Aorta (tissue), 5 donors: ENCODE measurements at regions not wholly inside any gene's neighbourhood (a gene's known extent, or its start where the extent isn't known, plus 50 kb on each side); places are given as distances from the start of the nearest gene placed in this dataset.

ENCODE experiments used
- ATAC-seq: fragments of 200-7000 bp; cut with Tn5 transposase; one replicate; pipeline ENCODE4 v1.9.1; 2022; ENCODE audit warnings: moderate library complexity; ENCODE audit not compliant: low FRiP score
- DNase-seq, 2 donors: peaks; one replicate each; pipeline ENCODE4 v3.0.0-alpha.2; 2020
- H3K27ac ChIP-seq, 2 donors: one replicate each; pipeline ENCODE4 v1.5.1; 2013; ENCODE audit warnings: low read length in 2 of 2, mild to moderate bottlenecking in 2 of 2, moderate library complexity in 2 of 2, control low read depth in 1 of 2, inconsistent platforms in 1 of 2, low read depth in 1 of 2
- H3K27me3 ChIP-seq, 2 donors: one replicate each; pipeline ENCODE4 v1.6.1; 2013; ENCODE audit warnings: control low read depth in 1 of 2, low read length in 1 of 2, mild to moderate bottlenecking in 1 of 2, moderate library complexity in 1 of 2; ENCODE audit not compliant: insufficient read depth in 2 of 2, control insufficient read depth in 1 of 2
- H3K36me3 ChIP-seq, 2 donors: one replicate each; pipeline ENCODE4 v1.6.1; 2013; ENCODE audit warnings: control low read depth in 1 of 2, low read length in 1 of 2, mild to moderate bottlenecking in 1 of 2; ENCODE audit not compliant: insufficient read depth in 2 of 2, control insufficient read depth in 1 of 2
- H3K4me1 ChIP-seq, 2 donors: one replicate each; pipeline ENCODE4 v1.6.1; 2013; ENCODE audit warnings: low read length in 2 of 2, control low read depth in 1 of 2, mild to moderate bottlenecking in 1 of 2, moderate library complexity in 1 of 2; ENCODE audit not compliant: insufficient read depth in 2 of 2, control insufficient read depth in 1 of 2
- H3K4me3 ChIP-seq, 2 donors: one replicate each; pipeline ENCODE4 v1.5.1; 2013; ENCODE audit warnings: low read length in 2 of 2, control low read depth in 1 of 2, mild to moderate bottlenecking in 1 of 2
- H3K9me3 ChIP-seq: one replicate; pipeline ENCODE4 v1.6.1; 2013; ENCODE audit warnings: mild to moderate bottlenecking, low read length; ENCODE audit not compliant: control insufficient read depth
- WGBS, 2 donors: extraction: QIAGEN DNeasy Blood & Tissue Kit; methylation state at CpG; one replicate each; pipeline ENCODE4 v1.1.7; 2013; 5-methylcytosine and 5-hydroxymethylcytosine counted together
- intact Hi-C, 2 donors: fragments of 100-400 bp; cut with DNase I; formaldehyde crosslinking; loops; one replicate each; pipeline versions ENCODE4 v1.14.2 to v1.15.0; 2022
- donor health status: healthy with polysubstance abuse.
- donor health status: Bipolar disorder and iron deficiency.
- donor health status: DM: no; HTN: no; CAD: no.
- donor health status: DM: no; HTN: no; CAD: no.
- donor health status: DM: yes; HTN: yes; CAD: no.

DNA sequence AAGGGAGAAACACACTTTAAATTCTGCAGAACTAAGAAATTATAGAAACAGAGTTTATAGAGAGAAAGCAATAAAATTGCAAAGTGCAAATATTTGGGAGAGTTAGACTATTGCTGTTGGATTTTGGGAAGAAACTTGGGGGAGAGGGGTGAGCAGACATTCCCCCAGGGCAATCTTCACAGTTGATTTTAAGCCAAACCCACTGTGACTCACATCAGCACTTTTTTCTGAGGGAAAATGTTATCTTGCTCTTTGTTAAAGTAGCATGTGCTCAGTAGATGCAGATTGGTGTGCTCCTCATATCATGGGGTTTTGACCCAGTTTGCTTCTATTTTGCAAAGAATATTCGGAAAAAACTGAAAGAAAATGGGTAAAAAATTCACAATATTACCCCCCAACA, 367.6 kb downstream of the CDH11 start:
- WGBS, 2 donors = 90 to 94% methylated on average over 1 of the region's 1 CpG
- Histone ChIP-seq H3K27me3 (no peaks in the 10 kb centered on the region), H3K27ac (no peak overlapping the region)

GRCh38 chr16:64751906-64752305, 370.0 kb downstream of the CDH11 start:
- Histone ChIP-seq H3K36me3 (no peaks in the 10 kb centered on the region), H3K4me3 (no peak overlapping the region), H3K9me3 (no peaks in the 10 kb centered on the region), H3K27ac (no peak overlapping the region), H3K27me3 (no peaks in the 10 kb centered on the region), H3K4me1 (no peaks in the 10 kb centered on the region)
- ATAC-seq (no peak), DNase-seq (no peak)
- intact Hi-C loops = no loop called here

More for the DNA sequence above, 367.6 kb downstream of the CDH11 start:
- no peak for DNase-seq
- Histone ChIP-seq H3K9me3 (no peaks in the 10 kb centered on the region), H3K36me3 (no peaks in the 10 kb centered on the region), H3K4me1 (no peaks in the 10 kb centered on the region), H3K4me3 (no peak overlapping the region)
- ATAC-seq = no peak
- intact Hi-C loops = no loop called here

DNA sequence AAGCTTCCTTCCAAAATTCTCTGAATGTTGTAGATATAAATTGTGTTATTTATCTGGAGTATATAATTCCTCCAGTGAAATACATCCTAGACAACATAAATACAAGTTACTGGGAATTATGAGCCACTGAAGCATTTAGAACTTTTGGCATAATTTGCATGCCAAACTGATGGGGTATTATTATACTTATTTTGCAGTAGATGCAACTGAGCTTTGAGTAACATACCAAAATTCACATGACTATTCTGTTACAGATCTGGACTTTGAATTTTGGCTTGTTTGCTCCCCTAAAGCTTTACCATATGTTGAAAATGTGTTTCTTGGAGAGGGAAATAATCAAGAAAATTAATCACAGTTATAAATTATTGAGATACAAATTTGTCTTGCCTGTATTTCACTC, 372.5 kb downstream of the CDH11 start:
- no peaks in the 10 kb centered on the region for H3K4me1 ChIP-seq
- ATAC-seq = no peak

GRCh38 chr16:64745258-64745930, 376.5 kb downstream of the CDH11 start:
- Histone ChIP-seq H3K9me3 (no peaks in the 10 kb centered on the region), H3K4me1 (no peaks in the 10 kb centered on the region), H3K4me3 (no peak overlapping the region), H3K27me3 (no peaks in the 10 kb centered on the region), H3K27ac (no peak overlapping the region), H3K36me3 (no peaks in the 10 kb centered on the region)
- DNase-seq (no peak), ATAC-seq (no peak)
- intact Hi-C loops = no loop called here
- WGBS, 2 donors = 6 to 20% methylated on average over 4 of the region's 4 CpGs

More for the DNA sequence above, 372.5 kb downstream of the CDH11 start:
- Histone ChIP-seq H3K27me3 (no peaks in the 10 kb centered on the region), H3K27ac (no peak overlapping the region), H3K4me3 (no peak overlapping the region), H3K36me3 (no peaks in the 10 kb centered on the region), H3K9me3 (no peaks in the 10 kb centered on the region)
- DNase-seq = no peak
- intact Hi-C loops = no loop called here

DNA sequence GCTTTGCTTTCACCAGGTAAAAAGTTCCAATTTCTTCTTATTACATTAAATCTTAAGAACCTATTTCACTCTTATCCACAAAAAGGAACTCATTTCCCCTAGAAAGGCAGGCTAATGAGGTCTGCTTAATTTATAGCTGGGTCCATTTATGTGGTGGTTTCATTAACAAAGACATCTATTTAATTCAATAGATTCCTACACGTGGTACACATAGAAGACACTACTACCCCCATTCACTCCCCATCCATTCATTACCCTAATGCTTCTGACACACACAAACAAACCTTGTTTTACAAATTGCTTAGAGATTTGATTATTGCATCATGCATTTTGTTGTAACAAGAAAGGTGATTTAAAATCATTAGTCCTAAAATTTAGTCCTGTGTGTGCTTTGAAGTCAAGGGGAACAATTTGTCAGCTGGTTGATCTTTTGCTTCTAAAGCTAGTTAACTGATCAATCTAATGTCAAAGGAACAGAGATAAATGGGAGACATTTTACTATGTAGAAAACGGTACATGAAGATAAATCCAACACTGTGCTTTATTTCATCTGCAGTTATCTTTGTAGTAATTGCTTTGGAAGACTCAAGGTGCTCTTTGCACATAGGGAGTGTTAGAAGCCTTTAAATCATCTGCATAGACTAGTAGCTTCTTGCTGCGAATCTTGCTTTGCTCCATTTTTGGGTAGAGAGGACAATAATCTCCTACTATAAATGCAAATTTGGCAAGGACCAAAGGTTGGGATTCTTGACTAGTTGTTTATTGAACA, 379.2 kb downstream of the CDH11 start:
- no peak for DNase-seq
- Histone ChIP-seq H3K4me3 (no peak overlapping the region), H3K9me3 (no peaks in the 10 kb centered on the region), H3K4me1 (no peaks in the 10 kb centered on the region), H3K27ac (no peak overlapping the region), H3K27me3 (no peaks in the 10 kb centered on the region), H3K36me3 (no peaks in the 10 kb centered on the region)
- intact Hi-C loops = no loop called here
- WGBS, 2 donors = 86 to 89% methylated on average over 3 of the region's 3 CpGs
- no peak for ATAC-seq

DNA sequence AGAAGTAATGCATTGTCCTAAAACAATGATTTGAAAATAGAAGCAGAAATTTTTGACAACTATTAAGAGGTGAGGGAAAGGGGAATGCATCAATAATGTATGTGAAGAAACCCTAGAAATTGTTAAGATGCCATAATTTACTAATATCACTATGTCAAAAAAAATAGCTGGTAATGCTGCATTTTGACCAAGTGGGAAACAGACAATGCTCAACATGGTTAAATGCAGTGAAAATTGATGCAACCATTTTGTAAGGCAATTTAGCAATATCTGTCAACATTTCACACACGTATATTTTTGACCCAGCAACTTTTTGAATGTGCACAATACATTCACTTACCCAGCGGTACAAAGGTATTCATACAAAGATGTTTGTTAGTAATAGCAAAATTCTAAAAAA, 381.6 kb downstream of the CDH11 start:
- DNase-seq (no peak), ATAC-seq (no peak)
- Histone ChIP-seq H3K27ac (no peak overlapping the region), H3K36me3 (no peaks in the 10 kb centered on the region), H3K4me1 (no peaks in the 10 kb centered on the region), H3K9me3 (no peaks in the 10 kb centered on the region), H3K4me3 (no peak overlapping the region), H3K27me3 (no peaks in the 10 kb centered on the region)
- intact Hi-C loops = no loop called here
- 80% methylated on average over 2 of the region's 2 CpGs for WGBS, 2 donors

DNA sequence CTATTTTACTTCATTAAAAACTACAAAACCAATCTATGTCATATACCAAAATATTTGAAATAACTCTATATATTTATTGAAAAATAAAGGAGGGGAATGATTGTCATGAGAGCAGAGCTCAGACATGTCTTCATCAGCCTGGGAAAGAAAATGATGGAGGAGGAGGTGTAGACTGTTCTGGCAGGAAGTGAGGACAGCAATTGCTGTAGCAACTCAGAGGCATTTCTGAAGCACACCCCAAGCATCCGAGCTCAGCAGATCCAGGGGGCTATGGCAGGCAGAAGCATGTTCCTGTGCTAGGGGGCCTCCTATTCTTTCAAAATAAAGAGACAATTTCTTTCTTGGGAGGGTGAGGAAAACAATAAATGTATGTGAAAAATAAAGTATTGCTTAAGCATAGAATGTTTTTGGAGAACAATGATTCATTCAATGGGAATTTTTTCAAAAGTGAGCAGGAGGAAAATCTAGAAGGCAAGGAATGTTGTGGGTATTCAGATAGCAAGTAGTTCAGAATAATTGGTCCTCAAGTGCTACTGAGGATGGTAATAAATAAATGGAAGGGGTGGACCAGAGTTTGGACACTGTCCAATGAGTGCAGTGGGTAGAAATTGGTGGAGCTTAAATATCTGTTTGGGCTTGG, 383.4 kb downstream of the CDH11 start:
- Histone ChIP-seq H3K36me3 (no peaks in the 10 kb centered on the region), H3K27me3 (no peaks in the 10 kb centered on the region), H3K27ac (no peak overlapping the region), H3K4me1 (no peaks in the 10 kb centered on the region), H3K9me3 (no peaks in the 10 kb centered on the region), H3K4me3 (no peak overlapping the region)
- WGBS, 2 donors = 83 to 92% methylated on average over 1 of the region's 1 CpG
- intact Hi-C loops = no loop called here
- no peak for ATAC-seq
- no peak for DNase-seq

DNA sequence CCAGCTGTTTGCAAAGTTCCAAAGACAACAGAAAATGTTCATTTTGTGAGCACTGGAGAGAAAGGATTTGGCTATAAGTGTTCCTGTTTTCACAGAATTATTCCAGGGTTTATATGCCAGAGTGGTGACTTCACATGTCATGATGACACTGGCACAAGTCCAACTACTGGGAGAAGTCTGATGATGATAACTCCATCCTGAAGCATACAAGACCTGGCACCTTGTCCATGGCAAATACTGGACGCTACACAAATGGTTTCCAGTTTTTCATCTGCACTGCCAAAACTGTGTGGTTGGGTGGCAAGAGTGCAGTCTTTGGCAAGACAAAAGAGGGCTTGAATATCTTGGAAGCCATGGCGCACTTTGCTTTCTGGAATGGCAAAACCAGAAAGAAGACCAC, 385.0 kb downstream of the CDH11 start:
- intact Hi-C loops = no loop called here
- DNase-seq (no peak), ATAC-seq (no peak)
- no peaks in the 10 kb centered on the region for H3K4me1 ChIP-seq
- no peak overlapping the region for H3K27ac ChIP-seq
- 0 to 8% methylated on average over 2 of the region's 2 CpGs for WGBS, 2 donors
- no peak overlapping the region for H3K4me3 ChIP-seq
- H3K9me3 ChIP-seq = no peaks in the 10 kb centered on the region
- H3K36me3 ChIP-seq = no peaks in the 10 kb centered on the region
- H3K27me3 ChIP-seq = no peaks in the 10 kb centered on the region

- no peak overlapping the region for H3K4me3 ChIP-seq
- H3K27ac ChIP-seq = no peak overlapping the region
- no peaks in the 10 kb centered on the region for H3K4me1 ChIP-seq
- intact Hi-C loops = no loop called here
- ATAC-seq (no peak), DNase-seq (no peak)
- H3K27me3 ChIP-seq = no peaks in the 10 kb centered on the region
- H3K9me3 ChIP-seq = no peaks in the 10 kb centered on the region
- WGBS, 2 donors = 100% methylated on average over 1 of the region's 1 CpG
- H3K36me3 ChIP-seq = no peaks in the 10 kb centered on the region
Observed at GRCh38 chr16:64731891-64732290, 390.0 kb downstream of the CDH11 start.
